ENCODE measurements at regions not wholly inside any gene's neighbourhood (a gene's known extent, or its start where the extent isn't known, plus 50 kb on each side); places are given as distances from the start of the nearest gene placed in this dataset.

DNA sequence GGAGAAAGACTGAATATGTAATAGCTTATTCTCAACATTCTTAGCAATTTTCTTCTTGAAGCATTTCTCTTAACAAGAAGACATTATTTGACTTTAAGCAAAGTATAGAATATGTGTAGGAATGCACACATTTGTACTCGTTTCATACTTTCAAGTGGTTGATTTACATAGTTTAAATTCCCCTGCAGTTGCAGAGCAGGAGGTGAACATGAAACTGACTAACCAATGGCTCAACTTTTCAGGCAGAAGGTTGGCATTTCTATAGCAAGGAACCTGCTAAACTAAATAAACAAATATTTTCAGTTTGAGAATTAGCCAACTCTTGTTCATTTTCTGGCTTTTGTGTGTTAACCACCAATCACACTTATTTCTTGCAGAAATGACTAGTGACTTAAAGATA lies 145.4 kb upstream of the MYO16 start:
- TF ChIP-seq, protein P1, sequence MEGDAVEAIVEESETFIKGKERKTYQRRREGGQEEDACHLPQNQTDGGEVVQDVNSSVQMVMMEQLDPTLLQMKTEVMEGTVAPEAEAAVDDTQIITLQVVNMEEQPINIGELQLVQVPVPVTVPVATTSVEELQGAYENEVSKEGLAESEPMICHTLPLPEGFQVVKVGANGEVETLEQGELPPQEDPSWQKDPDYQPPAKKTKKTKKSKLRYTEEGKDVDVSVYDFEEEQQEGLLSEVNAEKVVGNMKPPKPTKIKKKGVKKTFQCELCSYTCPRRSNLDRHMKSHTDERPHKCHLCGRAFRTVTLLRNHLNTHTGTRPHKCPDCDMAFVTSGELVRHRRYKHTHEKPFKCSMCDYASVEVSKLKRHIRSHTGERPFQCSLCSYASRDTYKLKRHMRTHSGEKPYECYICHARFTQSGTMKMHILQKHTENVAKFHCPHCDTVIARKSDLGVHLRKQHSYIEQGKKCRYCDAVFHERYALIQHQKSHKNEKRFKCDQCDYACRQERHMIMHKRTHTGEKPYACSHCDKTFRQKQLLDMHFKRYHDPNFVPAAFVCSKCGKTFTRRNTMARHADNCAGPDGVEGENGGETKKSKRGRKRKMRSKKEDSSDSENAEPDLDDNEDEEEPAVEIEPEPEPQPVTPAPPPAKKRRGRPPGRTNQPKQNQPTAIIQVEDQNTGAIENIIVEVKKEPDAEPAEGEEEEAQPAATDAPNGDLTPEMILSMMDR (IDR thresholded peaks at IDR 0.05), result no peak
- TF ChIP-seq SIN3A (IDR thresholded peaks at IDR 0.05; ENCODE audit: borderline replicate concordance, low read depth, low read length) (no peak), EP300 (IDR thresholded peaks at IDR 0.05; ENCODE audit: borderline replicate concordance in 1 of 2, low read depth in 1 of 2, low read length in 1 of 2) (no peak), EZH2phosphoT487 (IDR thresholded peaks at IDR 0.05; ENCODE audit: borderline replicate concordance, low read depth) (no peak), GATA2 (CRISPR knock-in tag; IDR thresholded peaks at IDR 0.05) (no peak), TAF1 (IDR thresholded peaks at IDR 0.05; ENCODE audit: borderline replicate concordance, low read depth, low read length) (no peak), RCOR1 (IDR thresholded peaks at IDR 0.05; ENCODE audit: low read length) (no peak), TEAD4 (IDR thresholded peaks at IDR 0.05; ENCODE audit: borderline replicate concordance, insufficient read depth) (no peak), SMC3 (IDR thresholded peaks at IDR 0.05; ENCODE audit: low read depth, low read length) (no peak), NRF1 (IDR thresholded peaks at IDR 0.05; ENCODE audit: low read depth, low read length) (no peak), RAD21 (IDR thresholded peaks at IDR 0.05; ENCODE audit: low read length) (no peak)
- TF ChIP-seq, protein P2, sequence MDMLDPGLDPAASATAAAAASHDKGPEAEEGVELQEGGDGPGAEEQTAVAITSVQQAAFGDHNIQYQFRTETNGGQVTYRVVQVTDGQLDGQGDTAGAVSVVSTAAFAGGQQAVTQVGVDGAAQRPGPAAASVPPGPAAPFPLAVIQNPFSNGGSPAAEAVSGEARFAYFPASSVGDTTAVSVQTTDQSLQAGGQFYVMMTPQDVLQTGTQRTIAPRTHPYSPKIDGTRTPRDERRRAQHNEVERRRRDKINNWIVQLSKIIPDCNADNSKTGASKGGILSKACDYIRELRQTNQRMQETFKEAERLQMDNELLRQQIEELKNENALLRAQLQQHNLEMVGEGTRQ (IDR thresholded peaks at IDR 0.05; ENCODE audit: borderline replicate concordance, low read depth, low read length), result no peak
- TF ChIP-seq, protein P3, sequence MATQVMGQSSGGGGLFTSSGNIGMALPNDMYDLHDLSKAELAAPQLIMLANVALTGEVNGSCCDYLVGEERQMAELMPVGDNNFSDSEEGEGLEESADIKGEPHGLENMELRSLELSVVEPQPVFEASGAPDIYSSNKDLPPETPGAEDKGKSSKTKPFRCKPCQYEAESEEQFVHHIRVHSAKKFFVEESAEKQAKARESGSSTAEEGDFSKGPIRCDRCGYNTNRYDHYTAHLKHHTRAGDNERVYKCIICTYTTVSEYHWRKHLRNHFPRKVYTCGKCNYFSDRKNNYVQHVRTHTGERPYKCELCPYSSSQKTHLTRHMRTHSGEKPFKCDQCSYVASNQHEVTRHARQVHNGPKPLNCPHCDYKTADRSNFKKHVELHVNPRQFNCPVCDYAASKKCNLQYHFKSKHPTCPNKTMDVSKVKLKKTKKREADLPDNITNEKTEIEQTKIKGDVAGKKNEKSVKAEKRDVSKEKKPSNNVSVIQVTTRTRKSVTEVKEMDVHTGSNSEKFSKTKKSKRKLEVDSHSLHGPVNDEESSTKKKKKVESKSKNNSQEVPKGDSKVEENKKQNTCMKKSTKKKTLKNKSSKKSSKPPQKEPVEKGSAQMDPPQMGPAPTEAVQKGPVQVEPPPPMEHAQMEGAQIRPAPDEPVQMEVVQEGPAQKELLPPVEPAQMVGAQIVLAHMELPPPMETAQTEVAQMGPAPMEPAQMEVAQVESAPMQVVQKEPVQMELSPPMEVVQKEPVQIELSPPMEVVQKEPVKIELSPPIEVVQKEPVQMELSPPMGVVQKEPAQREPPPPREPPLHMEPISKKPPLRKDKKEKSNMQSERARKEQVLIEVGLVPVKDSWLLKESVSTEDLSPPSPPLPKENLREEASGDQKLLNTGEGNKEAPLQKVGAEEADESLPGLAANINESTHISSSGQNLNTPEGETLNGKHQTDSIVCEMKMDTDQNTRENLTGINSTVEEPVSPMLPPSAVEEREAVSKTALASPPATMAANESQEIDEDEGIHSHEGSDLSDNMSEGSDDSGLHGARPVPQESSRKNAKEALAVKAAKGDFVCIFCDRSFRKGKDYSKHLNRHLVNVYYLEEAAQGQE (IDR thresholded peaks at IDR 0.05; ENCODE audit: low read depth, low read length), result no peak

All from SK-N-SH (cell line).